CD4-positive, alpha-beta T cell (primary cell): ENCODE measurements at regions not wholly inside any gene's neighbourhood (a gene's known extent, or its start where the extent isn't known, plus 50 kb on each side); places are given as distances from the start of the nearest gene placed in this dataset.

Experiments used
- ATAC-seq: fragments of 200-7000 bp; cut with Tn5 transposase; one replicate; pipeline ENCODE4 v1.10.0; 2022; ENCODE audit warnings: mild to moderate bottlenecking; ENCODE audit not compliant: poor library complexity
- CTCF ChIA-PET: fragments of 350-600 bp; sonication (Branson Sonifier 250); formaldehyde crosslinking; loops from one replicate; lab custom pipeline; 2021; ENCODE audit warnings: antibody characterized with exemption, inconsistent platforms; lab: Charles Lee
- POLR2A ChIA-PET: fragments of 350-600 bp; sonication (Branson Sonifier 250); formaldehyde crosslinking; loops from one replicate; lab custom pipeline; 2021; ENCODE audit warnings: antibody characterized with exemption, inconsistent platforms; lab: Charles Lee
- DNase-seq, 14 experiments: peaks; one replicate each; pipeline ENCODE4 v3.0.0-alpha.2; 2013 to 2020; ENCODE audit warnings: mixed read lengths in 2 of 14
- H3K27ac ChIP-seq, 2 donors: one replicate each; pipeline versions ENCODE4 v1.5.1 to v1.7.0; 2013; ENCODE audit warnings: low read length in 2 of 2, low read depth in 1 of 2, mild to moderate bottlenecking in 1 of 2
- H3K27me3 ChIP-seq, 2 experiments: 1 replicate in 1 of 2; 2 replicates in 1 of 2; pipeline versions ENCODE4 v1.6.1 to v1.7.0; 2013; ENCODE audit warnings: low read length in 2 of 2, control low read depth in 1 of 2, mild to moderate bottlenecking in 1 of 2, moderate library complexity in 1 of 2; ENCODE audit not compliant: insufficient read depth in 2 of 2, control insufficient read depth in 1 of 2
- H3K36me3 ChIP-seq: one replicate; pipeline ENCODE4 v1.6.1; 2013; ENCODE audit warnings: low read length, control low read depth; ENCODE audit not compliant: insufficient read depth
- H3K4me1 ChIP-seq: one replicate; pipeline ENCODE4 v1.6.1; 2013; ENCODE audit warnings: low read length, control low read depth; ENCODE audit not compliant: insufficient read depth
- H3K4me3 ChIP-seq: one replicate; pipeline ENCODE4 v1.5.1; 2013; ENCODE audit warnings: mild to moderate bottlenecking, low read length, moderate library complexity
- H3K9me3 ChIP-seq, 2 experiments: 1 replicate in 1 of 2; 2 replicates in 1 of 2; pipeline versions ENCODE4 v1.6.1 to v1.7.0; 2013; ENCODE audit warnings: low read length in 2 of 2, mild to moderate bottlenecking in 2 of 2, control low read depth in 1 of 2, moderate library complexity in 1 of 2; ENCODE audit not compliant: control insufficient read depth in 1 of 2, insufficient read depth in 1 of 2
- H3K27ac Mint-ChIP-seq: one replicate; pipeline ENCODE4 v1.8.0; 2020; ENCODE audit warnings: mixed read lengths
- H3K27me3 Mint-ChIP-seq: one replicate; pipeline ENCODE4 v1.8.0; 2021; ENCODE audit warnings: mixed read lengths
- H3K36me3 Mint-ChIP-seq: one replicate; pipeline ENCODE4 v1.8.0; 2021; ENCODE audit warnings: low read depth, mixed read lengths
- H3K4me1 Mint-ChIP-seq: one replicate; pipeline ENCODE4 v1.8.0; 2021; ENCODE audit warnings: low read depth, mixed read lengths
- H3K4me3 Mint-ChIP-seq: one replicate; pipeline ENCODE4 v1.8.0; 2020; ENCODE audit warnings: mild to moderate bottlenecking, mixed read lengths
- H3K9me3 Mint-ChIP-seq: one replicate; pipeline ENCODE4 v1.8.0; 2020; ENCODE audit warnings: mixed read lengths
- CTCF ChIP-seq: fragments of 200-600 bp; IDR thresholded peaks from one replicate; pipeline ENCODE4 v1.8.0; 2022; ENCODE audit warnings: antibody characterized with exemption, mild to moderate bottlenecking
- intact Hi-C, 2 experiments: fragments of 100-400 bp; cut with DNase I in 1 of 2; cut with micrococcal nuclease in 1 of 2; formaldehyde crosslinking; loops; one replicate each; pipeline versions ENCODE4 v1.15.1 to v1.9.0; 2023 to 2025; cut with DNase I, micrococcal nuclease

- Histone ChIP-seq H3K4me1 (no peaks in the 10 kb centered on the region), H3K9me3 (peaks cover 0 to 9% of the 10 kb centered on the region in 2 experiments), H3K27me3 (peaks cover 2 to 6% of the 10 kb centered on the region in 2 experiments), H3K36me3 (no peaks in the 10 kb centered on the region), H3K27ac (no peak overlapping the region), H3K4me3 (no peak overlapping the region)
- no peak for ATAC-seq
- DNase-seq, result no peak
- TF ChIP-seq CTCF, result no peak
- Mint-ChIP-seq H3K4me1 (no peaks in the 10 kb centered on the region), H3K9me3 (no peaks in the 10 kb centered on the region), H3K27me3 (peaks cover 37% of the 10 kb centered on the region), H3K36me3 (no peaks in the 10 kb centered on the region), H3K27ac (no peak overlapping the region), H3K4me3 (no peak overlapping the region)
- POLR2A ChIA-PET, result no interaction called here
- intact Hi-C loops, result no loop called here
- CTCF ChIA-PET, result no interaction called here
Measured at GRCh38 chr11:116166573-116167465, 606.0 kb downstream of the BUD13 start.

DNA sequence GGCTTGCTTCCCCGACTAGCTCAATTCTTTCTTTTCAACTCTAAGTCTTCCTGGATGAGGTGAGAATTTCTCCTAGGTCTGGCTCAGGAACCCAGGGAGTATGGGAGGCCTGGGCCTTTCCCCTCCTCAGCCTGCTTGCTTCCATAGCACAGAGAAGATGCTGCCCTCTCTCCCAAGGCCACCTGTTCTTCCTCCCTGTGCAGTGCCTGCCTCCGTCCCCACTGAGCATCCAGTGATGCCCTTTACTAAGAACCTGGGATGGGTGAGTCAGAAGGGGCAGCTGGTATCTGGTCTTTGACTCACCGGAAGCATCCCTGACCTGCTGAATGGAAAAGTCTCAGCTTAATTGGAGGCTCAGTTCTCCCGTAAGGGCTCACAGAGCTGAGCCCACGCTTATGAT, 607.9 kb downstream of the BUD13 start:
- H3K9me3 Mint-ChIP-seq, result no peaks in the 10 kb centered on the region

DNA sequence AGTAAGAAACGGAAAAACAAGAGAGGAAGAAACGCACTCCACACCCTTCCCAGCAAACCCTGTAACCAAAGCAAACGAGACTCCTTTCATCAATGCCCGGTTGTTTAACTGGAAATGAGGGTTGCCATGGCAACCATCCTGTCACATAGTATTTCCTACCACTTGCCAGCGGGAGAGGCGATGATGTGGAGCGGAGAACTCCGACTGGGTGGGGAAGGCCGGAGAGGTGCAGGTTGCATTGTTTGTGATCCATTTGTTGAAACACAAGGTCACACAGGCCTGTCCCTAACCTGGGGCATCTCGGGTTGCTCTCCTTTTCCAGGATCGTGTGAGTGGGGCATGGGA, 609.9 kb downstream of the BUD13 start:
- Histone ChIP-seq H3K27me3 (peaks cover 5 to 6% of the 10 kb centered on the region in 2 experiments), H3K9me3 (peaks cover 0 to 9% of the 10 kb centered on the region in 2 experiments), H3K36me3 (no peaks in the 10 kb centered on the region), H3K27ac (no peak overlapping the region), H3K4me3 (no peak overlapping the region), H3K4me1 (no peaks in the 10 kb centered on the region)
- no peak for TF ChIP-seq CTCF
- DNase-seq (no peak), ATAC-seq (no peak)
- H3K36me3 Mint-ChIP-seq, result no peaks in the 10 kb centered on the region
- peaks cover 35% of the 10 kb centered on the region for H3K27me3 Mint-ChIP-seq
- ChIA-PET POLR2A (no interaction called here), CTCF (no interaction called here)
- H3K4me3 Mint-ChIP-seq, result no peak overlapping the region
- intact Hi-C loops, result no loop called here
- H3K4me1 Mint-ChIP-seq, result no peaks in the 10 kb centered on the region
- H3K9me3 Mint-ChIP-seq, result no peaks in the 10 kb centered on the region
- no peak overlapping the region for H3K27ac Mint-ChIP-seq

More for the DNA sequence above, 607.9 kb downstream of the BUD13 start:
- Mint-ChIP-seq H3K36me3 (no peaks in the 10 kb centered on the region), H3K4me1 (no peaks in the 10 kb centered on the region), H3K27me3 (peaks cover 38% of the 10 kb centered on the region), H3K27ac (no peak overlapping the region), H3K4me3 (no peak overlapping the region)
- intact Hi-C loops, result no loop called here
- Histone ChIP-seq H3K27ac (no peak overlapping the region), H3K9me3 (peaks cover 0 to 9% of the 10 kb centered on the region in 2 experiments), H3K4me3 (no peak overlapping the region), H3K36me3 (no peaks in the 10 kb centered on the region), H3K4me1 (no peaks in the 10 kb centered on the region), H3K27me3 (peaks cover 2 to 6% of the 10 kb centered on the region in 2 experiments)
- POLR2A ChIA-PET, result no interaction called here
- TF ChIP-seq CTCF, result no peak
- DNase-seq, result no peak
- ATAC-seq, result no peak
- CTCF ChIA-PET, result no interaction called here
